IPS DF 4.7 (cell line): ENCODE measurements at regions not wholly inside any gene's neighbourhood (a gene's known extent, or its start where the extent isn't known, plus 50 kb on each side); places are given as distances from the start of the nearest gene placed in this dataset.

Experiments
- DNase-seq: peaks from one replicate; pipeline ENCODE4 v3.0.0-alpha.2; 2013; ENCODE audit warnings: low spot score; ENCODE audit errors: extremely low read depth

GRCh38 chr1:244341455-244342450 is 110.0 kb downstream of the ADSS2 start:
- no peak for DNase-seq

- no peak for DNase-seq
Observed at GRCh38 chr1:244344001-244344400, 107.7 kb downstream of the ADSS2 start.

GRCh38 chr1:244346972-244347618 is 104.6 kb downstream of the ADSS2 start:
- DNase-seq = no peak

- no peak for DNase-seq
Observed at GRCh38 chr1:244347942-244348341, 103.8 kb downstream of the ADSS2 start.

- no peak for DNase-seq
Observed at GRCh38 chr1:244349103-244349531, 102.6 kb downstream of the ADSS2 start.

- DNase-seq = no peak
Observed at GRCh38 chr1:244349581-244350001, 102.1 kb downstream of the ADSS2 start.

GRCh38 chr1:244350027-244350426 is 101.7 kb downstream of the ADSS2 start:
- DNase-seq = no peak

- no peak for DNase-seq
Observed at GRCh38 chr1:244352156-244352830, 99.4 kb downstream of the ADSS2 start.

- no peak for DNase-seq
Observed at GRCh38 chr1:244353551-244354091, 98.1 kb downstream of the ADSS2 start.

- DNase-seq = no peak
Observed at GRCh38 chr1:244354810-244355278, 96.9 kb downstream of the ADSS2 start.

- no peak for DNase-seq
Observed at GRCh38 chr1:244356376-244356775, 95.3 kb downstream of the ADSS2 start.
